ENCODE measurements at regions not wholly inside any gene's neighbourhood (a gene's known extent, or its start where the extent isn't known, plus 50 kb on each side); places are given as distances from the start of the nearest gene placed in this dataset.

DNA sequence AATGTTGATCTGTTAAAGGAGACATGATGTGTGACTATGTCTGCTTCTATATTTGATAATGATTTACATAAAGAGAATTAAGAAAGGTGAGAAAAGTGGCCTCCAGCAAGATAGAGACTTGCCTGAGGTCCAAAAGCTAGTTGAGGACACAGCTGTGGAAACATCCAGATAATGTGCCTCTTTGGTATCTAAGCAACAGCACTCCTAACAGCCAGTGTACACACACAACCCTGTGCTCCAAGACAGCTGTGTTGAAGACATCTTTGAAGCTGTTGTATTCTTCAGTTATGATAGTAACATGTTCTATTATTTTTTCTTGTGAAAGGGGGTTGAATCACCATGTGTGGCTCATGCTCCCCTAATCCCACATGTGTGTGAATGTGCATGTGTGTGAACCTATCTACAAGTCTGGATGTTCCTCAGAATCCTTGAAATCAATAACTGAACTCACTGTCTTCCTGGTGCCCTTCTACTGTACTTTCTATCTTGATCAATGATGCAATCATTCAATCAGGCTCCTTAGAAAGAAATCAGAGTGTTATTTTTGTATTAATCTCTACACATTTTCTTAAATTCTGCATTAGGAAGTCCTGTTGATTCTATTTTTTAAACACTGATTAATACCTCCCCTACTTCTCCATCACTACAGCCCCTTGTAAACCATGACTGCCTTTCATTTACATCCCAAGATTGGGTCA is 116.7 kb upstream of the SSTR4 start:
- TF ChIP-seq CTCF (IDR thresholded peaks at IDR 0.05) (no peak), ZFX (IDR thresholded peaks at IDR 0.05; ENCODE audit: borderline replicate concordance) (no peak)
